Breast epithelium (tissue), 3 donors: ENCODE measurements at regions not wholly inside any gene's neighbourhood (a gene's known extent, or its start where the extent isn't known, plus 50 kb on each side); places are given as distances from the start of the nearest gene placed in this dataset.

Experiments used
- CTCF ChIP-seq, 3 donors: fragments of 450-650 bp; IDR thresholded peaks; one replicate each; pipeline ENCODE4 v1.5.1; 2016 to 2017; ENCODE audit warnings: antibody characterized with exemption in 3 of 3, mild to moderate bottlenecking in 3 of 3, moderate library complexity in 3 of 3
- POLR2A ChIP-seq: fragments of 450-650 bp; IDR thresholded peaks from one replicate; pipeline ENCODE4 v1.6.1; 2016; ENCODE audit warnings: antibody characterized with exemption, mild to moderate bottlenecking, moderate library complexity
- POLR2AphosphoS5 ChIP-seq, 3 donors: sonication (generic); formaldehyde crosslinking; IDR thresholded peaks; one replicate each; pipeline ENCODE4 v1.6.1; 2017; ENCODE audit warnings: antibody characterized with exemption in 3 of 3

- no peak for TF ChIP-seq CTCF (IDR thresholded peaks at IDR 0.05)
- TF ChIP-seq POLR2A: no peak
- no peak for TF ChIP-seq POLR2AphosphoS5 (IDR thresholded peaks at IDR 0.05)
These were observed 649.4 kb downstream of the TDRD15 start for GRCh38 chr2:21773168-21773567.
